ENCODE measurements at regions not wholly inside any gene's neighbourhood (a gene's known extent, or its start where the extent isn't known, plus 50 kb on each side); places are given as distances from the start of the nearest gene placed in this dataset.

- no peak overlapping the region for H3K4me2 ChIP-seq (ENCODE audit: insufficient read depth, low read length)
- no peak overlapping the region for H3K4me3 ChIP-seq (replicated peaks in 1 of 3; ENCODE audit: insufficient read depth in 1 of 3, low read depth in 1 of 3, low read length in 3 of 3)
- dilution Hi-C loops (cut with MboI; ENCODE audit: extremely low pct_ligation_motif_present, low sequenced_read_pairs) = no loop called here
- no peak for DNase-seq (ENCODE audit: low read depth, low spot score)
- peaks cover 0 to 2% of the 10 kb centered on the region in 2 experiments for H3K27me3 ChIP-seq (ENCODE audit: control insufficient read depth in 2 of 2, insufficient read depth in 2 of 2, low read length in 2 of 2)
- H4K20me1 ChIP-seq (replicated peaks; ENCODE audit: control insufficient read depth, extremely low read depth, insufficient read depth, low read length) = no peaks in the 10 kb centered on the region
- H3K9me1 ChIP-seq (replicated peaks; ENCODE audit: control insufficient read depth, extremely low read depth, insufficient read depth, low read length) = no peaks in the 10 kb centered on the region
- H3K36me3 ChIP-seq (ENCODE audit: control insufficient read depth in 2 of 2, extremely low read depth in 1 of 2, insufficient read depth in 2 of 2, low read length in 2 of 2) = no peaks in the 10 kb centered on the region
- no peak overlapping the region for H3K27ac ChIP-seq (ENCODE audit: insufficient read depth, low read depth, low read length)
- CTCF ChIA-PET = no interaction called here
- no peak for TF ChIP-seq FOS (IDR thresholded peaks at IDR 0.05; ENCODE audit: borderline replicate concordance, insufficient read depth, low read length)
- TF ChIP-seq MYC (IDR thresholded peaks at IDR 0.05; ENCODE audit: low read depth, low read length) = no peak
- no peak for TF ChIP-seq MAX (IDR thresholded peaks at IDR 0.05; ENCODE audit: insufficient read depth, insufficient read length)
- TF ChIP-seq CTCF (IDR thresholded peaks at IDR 0.05; ENCODE audit: extremely low read depth in 1 of 2, insufficient read depth in 1 of 2, low read depth in 1 of 2, low read length in 2 of 2) = no peak
- no TSS peak for BruUV-seq (replicated peaks)
- no peaks in the 10 kb centered on the region for H3K79me2 ChIP-seq (ENCODE audit: control insufficient read depth, insufficient read depth, low read length)
- no peak overlapping the region for H3K9ac ChIP-seq (replicated peaks; ENCODE audit: extremely low read depth, insufficient read depth, low read length)
- H3K9me3 ChIP-seq (replicated peaks; ENCODE audit: control insufficient read depth, insufficient read depth, low read length) = no peaks in the 10 kb centered on the region
- H2AFZ ChIP-seq (ENCODE audit: low read depth, low read length) = no peak overlapping the region
- POLR2A ChIA-PET = no interaction called here
- peaks cover 4% of the 10 kb centered on the region for H3K4me1 ChIP-seq (ENCODE audit: control insufficient read depth, extremely low read depth, insufficient read depth, low read length)
- no peak for FAIRE-seq
- intact Hi-C loops (cut with micrococcal nuclease) = no loop called here
These were observed 141.6 kb upstream of the TMCC3 start for GRCh38 chr12:94791933-94792332.

- Histone ChIP-seq H4K20me1 (replicated peaks; ENCODE audit: control insufficient read depth, extremely low read depth, insufficient read depth, low read length) (no peaks in the 10 kb centered on the region), H3K4me3 (replicated peaks in 1 of 3; ENCODE audit: insufficient read depth in 1 of 3, low read depth in 1 of 3, low read length in 3 of 3) (no peak overlapping the region), H3K36me3 (ENCODE audit: control insufficient read depth in 2 of 2, extremely low read depth in 1 of 2, insufficient read depth in 2 of 2, low read length in 2 of 2) (no peaks in the 10 kb centered on the region), H3K4me2 (ENCODE audit: insufficient read depth, low read length) (no peak overlapping the region), H3K4me1 (ENCODE audit: control insufficient read depth, extremely low read depth, insufficient read depth, low read length) (peaks cover 4% of the 10 kb centered on the region), H3K9me1 (replicated peaks; ENCODE audit: control insufficient read depth, extremely low read depth, insufficient read depth, low read length) (no peaks in the 10 kb centered on the region), H3K27ac (ENCODE audit: insufficient read depth, low read depth, low read length) (no peak overlapping the region), H3K79me2 (ENCODE audit: control insufficient read depth, insufficient read depth, low read length) (no peaks in the 10 kb centered on the region), H3K9ac (replicated peaks; ENCODE audit: extremely low read depth, insufficient read depth, low read length) (no peak overlapping the region), H3K27me3 (ENCODE audit: control insufficient read depth in 2 of 2, insufficient read depth in 2 of 2, low read length in 2 of 2) (peaks cover 0 to 2% of the 10 kb centered on the region in 2 experiments), H3K9me3 (replicated peaks; ENCODE audit: control insufficient read depth, insufficient read depth, low read length) (no peaks in the 10 kb centered on the region), H2AFZ (ENCODE audit: low read depth, low read length) (no peak overlapping the region)
- CTCF ChIA-PET = interaction anchor here (0.6 kb wide), 1 partner anchor 8 kb away, joined by 3 read pairs; no protein-coding TSS in a partner anchor
- TF ChIP-seq POLR2AphosphoS5 (IDR thresholded peaks at IDR 0.05; ENCODE audit: insufficient read depth, low read depth, low read length) (no peak), JUN (IDR thresholded peaks at IDR 0.05; ENCODE audit: borderline replicate concordance, insufficient read depth, insufficient read length, low read depth) (no peak), POLR2A (IDR thresholded peaks at IDR 0.05; ENCODE audit: low read depth, low read length) (no peak), GATA2 (IDR thresholded peaks at IDR 0.05; ENCODE audit: insufficient read depth, insufficient read length, low read depth, low read length) (no peak)
- FAIRE-seq (no peak), DNase-seq (ENCODE audit: low read depth, low spot score) (no peak)
- intact Hi-C loops (cut with micrococcal nuclease) = no loop called here
- POLR2A ChIA-PET = no interaction called here
- dilution Hi-C loops (cut with MboI; ENCODE audit: extremely low pct_ligation_motif_present, low sequenced_read_pairs) = no loop called here
- BruUV-seq (replicated peaks) = no TSS peak
These were observed 140.5 kb upstream of the TMCC3 start for GRCh38 chr12:94790825-94791224.
